ENCODE measurements at regions not wholly inside any gene's neighbourhood (a gene's known extent, or its start where the extent isn't known, plus 50 kb on each side); places are given as distances from the start of the nearest gene placed in this dataset.
A peak's percentile ranks its signal among the peaks of the same experiment; 100 is the strongest.

DNA sequence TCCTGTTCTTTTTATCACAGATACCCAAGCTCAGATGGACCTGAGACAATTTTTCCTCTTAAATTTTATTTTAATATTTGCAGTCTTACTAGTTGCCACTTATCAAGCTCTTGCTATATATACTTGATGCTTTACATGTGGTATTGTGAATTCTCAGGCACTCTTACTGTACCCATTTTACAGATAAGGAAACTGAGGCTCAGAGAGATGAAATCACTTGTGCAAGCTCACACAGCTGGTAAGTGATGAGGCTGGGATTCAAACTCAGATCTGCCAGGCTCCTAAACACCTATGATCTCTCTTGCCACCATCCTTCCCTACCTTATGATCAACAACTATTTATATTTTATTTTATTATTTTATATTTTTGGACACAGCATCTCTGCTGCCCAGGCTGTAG, 133.0 kb upstream of the LHX5 start:
- FAIRE-seq (no peak), DNase-seq (no peak)
- Histone ChIP-seq H3K27me3 (ENCODE audit: control insufficient read depth, insufficient read depth, low read length) (peaks cover 5% of the 10 kb centered on the region), H3K4me3 (ENCODE audit: low read length in 3 of 3) (no peak overlapping the region), H3K9me3 (ENCODE audit: control insufficient read depth in 2 of 3, insufficient read depth in 1 of 3, low read length in 3 of 3) (no peaks in the 10 kb centered on the region), H3K36me3 (ENCODE audit: control insufficient read depth in 2 of 3, insufficient read depth in 3 of 3, low read length in 3 of 3) (no peaks in the 10 kb centered on the region), H3K27ac (ENCODE audit: low read depth in 2 of 2, low read length in 2 of 2) (no peak overlapping the region), H3K4me1 (ENCODE audit: control insufficient read depth in 2 of 3, insufficient read depth in 2 of 3, low read depth in 1 of 3, low read length in 3 of 3) (no peaks in the 10 kb centered on the region), H3K9ac (ENCODE audit: low read length in 3 of 3) (no peak overlapping the region)
- intact Hi-C loops (cut with DNase I) = no loop called here
- TF ChIP-seq, protein P1, sequence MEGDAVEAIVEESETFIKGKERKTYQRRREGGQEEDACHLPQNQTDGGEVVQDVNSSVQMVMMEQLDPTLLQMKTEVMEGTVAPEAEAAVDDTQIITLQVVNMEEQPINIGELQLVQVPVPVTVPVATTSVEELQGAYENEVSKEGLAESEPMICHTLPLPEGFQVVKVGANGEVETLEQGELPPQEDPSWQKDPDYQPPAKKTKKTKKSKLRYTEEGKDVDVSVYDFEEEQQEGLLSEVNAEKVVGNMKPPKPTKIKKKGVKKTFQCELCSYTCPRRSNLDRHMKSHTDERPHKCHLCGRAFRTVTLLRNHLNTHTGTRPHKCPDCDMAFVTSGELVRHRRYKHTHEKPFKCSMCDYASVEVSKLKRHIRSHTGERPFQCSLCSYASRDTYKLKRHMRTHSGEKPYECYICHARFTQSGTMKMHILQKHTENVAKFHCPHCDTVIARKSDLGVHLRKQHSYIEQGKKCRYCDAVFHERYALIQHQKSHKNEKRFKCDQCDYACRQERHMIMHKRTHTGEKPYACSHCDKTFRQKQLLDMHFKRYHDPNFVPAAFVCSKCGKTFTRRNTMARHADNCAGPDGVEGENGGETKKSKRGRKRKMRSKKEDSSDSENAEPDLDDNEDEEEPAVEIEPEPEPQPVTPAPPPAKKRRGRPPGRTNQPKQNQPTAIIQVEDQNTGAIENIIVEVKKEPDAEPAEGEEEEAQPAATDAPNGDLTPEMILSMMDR (IDR thresholded peaks at IDR 0.05; ENCODE audit: borderline replicate concordance, extremely low read depth, insufficient read depth) = no peak

DNA sequence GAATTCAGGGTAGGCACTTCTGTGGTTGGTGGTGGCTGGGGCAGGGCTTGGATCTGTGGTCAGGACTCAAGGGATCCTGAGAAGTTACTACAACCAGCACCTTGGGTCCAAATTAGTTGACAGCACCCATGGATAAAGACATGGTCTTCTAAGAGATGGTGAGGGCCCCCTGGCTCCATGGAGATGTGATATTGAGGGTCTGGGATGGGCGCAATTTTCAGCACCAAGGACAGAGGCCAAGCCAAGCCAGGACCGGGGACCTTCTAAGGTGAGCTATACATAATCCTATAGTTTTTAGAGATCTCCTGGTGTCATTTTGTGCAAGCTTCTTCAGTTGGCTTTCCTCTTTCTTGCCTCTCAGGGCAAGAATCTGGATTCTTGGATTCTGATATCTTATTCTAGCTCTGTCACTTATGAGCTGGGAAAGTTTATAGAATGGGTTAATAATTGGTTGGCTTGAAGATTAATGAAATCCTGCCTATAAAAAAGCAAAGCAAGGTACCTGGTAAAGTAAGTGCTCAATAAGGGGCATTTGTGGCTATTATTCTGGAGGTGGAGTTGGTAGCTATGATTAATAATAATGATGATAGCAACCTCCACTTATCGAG, 130.1 kb upstream of the LHX5 start:
- no peak overlapping the region for H3K4me3 ChIP-seq (ENCODE audit: low read length in 3 of 3)
- intact Hi-C loops (cut with DNase I) = no loop called here
- H3K36me3 ChIP-seq (ENCODE audit: control insufficient read depth in 2 of 3, insufficient read depth in 3 of 3, low read length in 3 of 3) = no peaks in the 10 kb centered on the region
- no peaks in the 10 kb centered on the region for H3K27me3 ChIP-seq (ENCODE audit: control insufficient read depth, insufficient read depth, low read length)
- H3K9ac ChIP-seq (ENCODE audit: low read length in 3 of 3) = no peak overlapping the region
- no peaks in the 10 kb centered on the region for H3K9me3 ChIP-seq (ENCODE audit: control insufficient read depth in 2 of 3, insufficient read depth in 1 of 3, low read length in 3 of 3)
- DNase-seq (peak in 3 of 5 donors; percentile 44 to 48 (median 44)), FAIRE-seq (no peak)
- no peak overlapping the region for H3K27ac ChIP-seq (ENCODE audit: low read depth in 2 of 2, low read length in 2 of 2)
- H3K4me1 ChIP-seq (ENCODE audit: control insufficient read depth in 2 of 3, insufficient read depth in 2 of 3, low read depth in 1 of 3, low read length in 3 of 3) = no peaks in the 10 kb centered on the region
- TF ChIP-seq, protein P1 (IDR thresholded peaks at IDR 0.05; ENCODE audit: borderline replicate concordance, extremely low read depth, insufficient read depth) = no peak

DNA sequence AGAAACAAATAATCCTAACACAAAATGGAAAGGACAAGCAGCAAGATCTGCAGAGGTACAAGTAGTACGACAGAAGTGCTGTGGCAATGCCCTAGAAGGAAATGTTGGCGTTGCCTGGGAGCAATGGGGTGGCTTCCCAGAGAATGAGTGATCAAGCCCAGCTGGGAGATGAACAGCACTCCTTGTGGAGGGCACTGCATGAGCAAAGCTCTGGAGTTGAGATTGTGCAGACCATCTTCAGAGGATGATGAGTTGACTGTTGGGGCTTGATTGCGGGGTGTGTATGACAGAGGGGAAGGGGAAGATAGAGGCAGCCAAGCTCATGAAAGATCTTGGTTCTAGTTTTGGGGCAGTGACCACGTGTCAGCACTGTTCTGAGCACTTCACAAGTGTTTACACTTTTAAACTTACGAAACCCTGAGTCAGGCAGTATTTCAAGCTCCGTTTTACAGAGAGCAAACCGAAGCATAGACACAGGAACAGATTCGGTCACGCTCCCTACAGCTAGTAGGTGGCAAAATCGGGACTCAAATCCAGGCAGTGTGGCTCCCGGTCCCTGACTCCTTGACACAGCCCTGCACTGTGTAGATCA, 127.2 kb upstream of the LHX5 start:
- no peaks in the 10 kb centered on the region for H3K36me3 ChIP-seq (ENCODE audit: control insufficient read depth in 2 of 3, insufficient read depth in 3 of 3, low read length in 3 of 3)
- H3K4me1 ChIP-seq (ENCODE audit: control insufficient read depth in 2 of 3, insufficient read depth in 2 of 3, low read depth in 1 of 3, low read length in 3 of 3) = no peaks in the 10 kb centered on the region
- H3K9me3 ChIP-seq (ENCODE audit: control insufficient read depth in 2 of 3, insufficient read depth in 1 of 3, low read length in 3 of 3) = peaks cover 0 to 4% (median 0%) of the 10 kb centered on the region in 3 donors
- intact Hi-C loops (cut with DNase I) = no loop called here
- DNase-seq (no peak), FAIRE-seq (no peak)
- no peaks in the 10 kb centered on the region for H3K27me3 ChIP-seq (ENCODE audit: control insufficient read depth, insufficient read depth, low read length)
- no peak overlapping the region for H3K4me3 ChIP-seq (ENCODE audit: low read length in 3 of 3)
- TF ChIP-seq, protein P1 (IDR thresholded peaks at IDR 0.05; ENCODE audit: borderline replicate concordance, extremely low read depth, insufficient read depth) = no peak
- no peak overlapping the region for H3K27ac ChIP-seq (ENCODE audit: low read depth in 2 of 2, low read length in 2 of 2)
- H3K9ac ChIP-seq (ENCODE audit: low read length in 3 of 3) = no peak overlapping the region

Measured in kidney (tissue), 13 donors.